HG02678 (cell line): ENCODE measurements at regions not wholly inside any gene's neighbourhood (a gene's known extent, or its start where the extent isn't known, plus 50 kb on each side); places are given as distances from the start of the nearest gene placed in this dataset.

Experiments used
- ATAC-seq: cut with Tn5 transposase; IDR thresholded peaks from one replicate; pipeline ENCODE4 v1.9.1; 2021; ENCODE audit warnings: mild to moderate bottlenecking, moderate library complexity; ENCODE audit not compliant: unreplicated experiment

DNA sequence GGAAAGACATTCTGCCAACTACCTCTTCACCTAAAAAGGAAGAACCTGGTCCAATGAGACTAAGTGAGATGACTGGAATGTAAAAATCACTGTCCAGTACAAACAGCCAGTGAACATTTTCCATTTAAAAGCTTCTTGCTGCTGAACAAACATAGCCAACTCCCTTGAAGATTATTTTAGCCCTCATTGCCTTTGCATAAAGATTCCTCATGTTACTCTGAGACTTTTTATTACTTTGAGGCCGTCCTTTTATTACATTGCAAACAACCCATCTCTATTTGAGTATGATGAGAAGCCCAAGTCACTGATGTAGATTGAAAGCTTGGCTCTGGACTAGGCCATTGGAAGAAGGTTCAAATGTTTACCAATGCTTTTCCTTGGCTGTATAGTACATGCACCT is 649.8 kb downstream of the CETN3 start:
- ATAC-seq: no peak

GRCh38 chr5:89758146-89758545 is 651.4 kb downstream of the CETN3 start:
- ATAC-seq: no peak

GRCh38 chr5:89756955-89757354 is 652.6 kb downstream of the CETN3 start:
- no peak for ATAC-seq

DNA sequence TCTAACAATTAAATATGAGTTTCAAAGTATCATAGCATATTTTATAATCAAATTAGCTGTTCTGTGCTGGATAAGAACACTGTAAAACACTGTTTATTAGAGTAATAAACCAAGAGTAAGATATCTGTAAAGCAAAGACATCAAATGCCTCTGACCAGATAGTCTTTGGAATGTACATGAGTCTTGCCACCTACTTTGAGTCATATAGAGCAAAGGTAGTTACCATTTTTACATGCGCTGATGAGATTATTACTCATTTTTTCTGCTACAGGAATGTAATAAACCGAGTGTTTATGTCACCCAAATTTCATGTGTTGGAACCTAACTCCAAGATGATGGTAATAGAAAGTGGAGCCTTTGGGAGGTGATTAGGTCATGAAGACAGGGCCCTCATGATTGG is 654.5 kb downstream of the CETN3 start:
- ATAC-seq: no peak

- no peak for ATAC-seq
Measured at GRCh38 chr5:89735082-89735481, 674.5 kb downstream of the CETN3 start.

- no peak for ATAC-seq
Measured at GRCh38 chr5:89733772-89734171, 675.8 kb downstream of the CETN3 start.

DNA sequence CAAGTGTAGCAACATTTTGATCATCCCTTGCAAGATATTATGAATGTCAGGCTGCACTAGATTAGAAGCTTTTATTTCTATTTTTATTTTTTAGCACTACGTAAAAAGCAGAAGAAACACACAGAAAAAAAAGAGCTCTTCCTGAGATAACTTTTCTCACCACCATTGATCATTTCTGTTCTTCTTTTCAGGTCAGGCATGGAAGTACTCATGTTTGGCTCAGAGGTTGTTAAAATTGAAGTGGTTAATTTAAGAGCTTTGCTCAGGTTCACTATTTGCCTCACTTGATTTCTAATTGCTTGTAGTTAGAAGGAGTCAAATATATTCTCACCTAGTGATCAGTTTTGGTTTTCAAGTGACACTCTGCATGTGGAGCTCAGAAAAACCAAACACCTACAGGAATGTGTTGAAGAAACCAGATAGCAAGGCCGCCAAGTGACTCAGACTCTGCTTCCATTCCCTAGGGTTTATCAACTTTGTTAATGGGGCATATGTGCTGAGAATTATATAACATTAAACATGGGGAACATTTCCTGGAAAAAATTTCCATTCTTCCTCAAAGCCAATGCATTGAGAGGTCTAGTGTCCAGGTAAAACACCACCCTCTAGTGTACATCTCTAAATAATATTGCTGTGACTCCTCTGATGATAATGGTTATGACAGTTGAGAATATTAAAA is 679.8 kb downstream of the CETN3 start:
- ATAC-seq: no peak

GRCh38 chr5:89728750-89729149 is 680.8 kb downstream of the CETN3 start:
- ATAC-seq: no peak

DNA sequence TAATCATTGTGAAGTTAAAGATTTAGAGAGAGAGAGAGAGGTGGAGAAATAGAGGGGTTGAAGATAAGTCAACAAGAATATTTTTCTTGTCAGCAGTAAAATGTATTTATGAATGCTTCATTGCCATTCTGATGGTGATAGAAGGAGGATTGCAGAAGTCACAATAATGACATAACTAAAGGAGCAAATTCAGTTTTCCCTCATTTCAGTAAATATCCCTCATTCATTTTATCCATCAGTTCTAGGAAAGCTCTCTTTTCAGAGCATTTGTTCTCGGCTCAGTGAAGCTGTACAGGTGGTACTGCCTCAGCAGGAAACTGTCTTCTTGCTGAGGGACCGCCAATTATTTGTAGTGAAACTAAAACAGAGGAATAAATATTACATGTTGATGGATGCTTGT is 681.4 kb downstream of the CETN3 start:
- ATAC-seq: no peak

GRCh38 chr5:89724379-89725095 is 685.0 kb downstream of the CETN3 start:
- ATAC-seq: no peak

DNA sequence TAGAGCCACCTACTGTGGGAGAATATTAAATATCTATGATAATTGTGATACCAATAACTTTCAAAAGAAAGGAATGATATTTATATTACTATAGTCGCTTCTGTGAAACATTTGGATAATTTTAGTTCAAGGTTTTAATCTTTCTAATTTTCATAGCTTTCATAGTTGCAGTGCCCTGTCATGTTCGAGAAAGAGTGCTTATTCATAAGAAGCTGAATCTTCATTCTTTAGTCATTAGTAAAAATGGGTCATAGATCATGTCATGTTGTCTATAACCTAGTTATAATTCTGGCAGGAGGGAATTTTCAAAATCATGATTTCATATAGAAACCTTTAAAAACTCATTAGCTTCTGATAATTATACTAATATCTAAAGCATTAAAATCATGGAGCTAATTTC is 685.6 kb downstream of the CETN3 start:
- no peak for ATAC-seq

GRCh38 chr5:89722538-89722937 is 687.0 kb downstream of the CETN3 start:
- no peak for ATAC-seq

GRCh38 chr5:89721931-89722330 is 687.6 kb downstream of the CETN3 start:
- ATAC-seq: no peak

GRCh38 chr5:89721353-89721752 is 688.2 kb downstream of the CETN3 start:
- ATAC-seq: no peak

GRCh38 chr5:89712134-89712700 is 697.3 kb downstream of the CETN3 start:
- no peak for ATAC-seq

DNA sequence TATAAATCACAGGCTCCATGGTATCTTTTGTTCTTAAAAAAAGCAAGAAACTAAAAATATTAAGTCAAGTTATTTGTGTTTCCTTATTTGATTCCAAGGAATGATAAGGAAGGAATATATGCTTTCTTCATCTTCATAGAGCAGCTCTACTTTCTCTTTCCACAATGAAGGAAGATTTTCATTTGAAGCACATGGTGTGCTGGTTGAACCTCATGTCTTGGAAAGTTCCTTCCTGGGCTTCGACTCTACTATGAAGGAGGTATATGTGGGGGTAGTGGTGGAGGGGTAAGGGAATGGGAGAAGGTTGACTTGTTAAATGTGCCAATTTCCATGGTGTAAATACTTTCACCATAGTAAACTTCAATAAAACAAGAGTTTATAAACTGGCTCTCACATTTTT is 698.0 kb downstream of the CETN3 start:
- no peak for ATAC-seq

GRCh38 chr5:89710006-89710405 is 699.5 kb downstream of the CETN3 start:
- no peak for ATAC-seq

GRCh38 chr5:89707891-89708290 is 701.7 kb downstream of the CETN3 start:
- ATAC-seq: no peak

- ATAC-seq: no peak
Measured at GRCh38 chr5:89706731-89707130, 702.8 kb downstream of the CETN3 start.

GRCh38 chr5:89703817-89704216 is 705.7 kb downstream of the CETN3 start:
- no peak for ATAC-seq

DNA sequence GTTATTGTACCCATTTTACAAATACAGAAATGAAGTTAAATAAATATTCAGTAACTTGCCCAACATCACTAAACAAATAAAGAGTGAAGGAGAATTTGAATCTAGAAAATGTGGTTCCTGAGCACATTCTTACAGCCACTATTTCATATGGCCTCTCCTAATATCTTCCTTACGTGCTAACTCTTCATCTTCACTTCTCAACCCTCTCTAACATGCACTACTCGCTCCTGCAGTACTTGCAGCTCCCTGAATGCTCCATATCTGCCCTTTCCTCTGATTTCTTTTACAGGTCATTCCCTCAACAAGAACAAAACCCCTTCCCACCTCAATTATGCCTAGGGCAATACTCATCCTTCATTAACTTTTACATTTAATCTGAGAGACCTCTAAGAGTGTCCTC is 711.5 kb downstream of the CETN3 start:
- ATAC-seq: no peak

GRCh38 chr5:89697581-89697980 is 712.0 kb downstream of the CETN3 start:
- ATAC-seq: no peak
